ENCODE measurements at regions not wholly inside any gene's neighbourhood (a gene's known extent, or its start where the extent isn't known, plus 50 kb on each side); places are given as distances from the start of the nearest gene placed in this dataset.

DNA sequence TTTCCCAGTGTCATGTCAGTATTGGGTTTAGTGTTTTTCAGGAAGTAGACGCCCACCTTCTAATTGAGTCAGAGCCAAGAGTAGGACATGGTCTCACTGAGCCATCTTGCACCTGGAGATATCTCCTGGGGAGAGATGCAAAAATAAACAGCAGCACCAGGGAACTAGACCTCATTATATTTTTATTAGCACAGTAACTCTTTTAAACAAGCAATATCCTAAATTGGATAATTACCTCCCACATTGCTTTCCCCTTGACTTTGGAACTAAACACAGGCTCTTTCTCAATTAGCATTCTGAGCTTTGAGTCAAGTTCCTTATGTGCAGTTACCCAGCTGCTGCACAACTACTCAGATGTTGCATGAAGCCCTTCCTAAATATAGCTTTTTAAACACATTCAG is 175.4 kb downstream of the IBTK start:
- Histone ChIP-seq H3K9ac (ENCODE audit: low read depth, low read length) (no peak overlapping the region), H3K4me3 (ENCODE audit: low read depth, low read length) (no peak overlapping the region), H3K36me3 (ENCODE audit: control insufficient read depth, insufficient read depth, low read length) (no peaks in the 10 kb centered on the region), H3K27me3 (ENCODE audit: control insufficient read depth, insufficient read depth, low read length) (no peaks in the 10 kb centered on the region), H3K4me1 (ENCODE audit: control insufficient read depth, insufficient read depth, low read length) (0 out of 2 replicates have a peak, but pooled peaks cover 5% of the 10 kb centered on the region), H3K27ac (ENCODE audit: low read depth, low read length) (no peak overlapping the region), H3K9me3 (ENCODE audit: control insufficient read depth, insufficient read depth, low read length) (no peaks in the 10 kb centered on the region)

DNA sequence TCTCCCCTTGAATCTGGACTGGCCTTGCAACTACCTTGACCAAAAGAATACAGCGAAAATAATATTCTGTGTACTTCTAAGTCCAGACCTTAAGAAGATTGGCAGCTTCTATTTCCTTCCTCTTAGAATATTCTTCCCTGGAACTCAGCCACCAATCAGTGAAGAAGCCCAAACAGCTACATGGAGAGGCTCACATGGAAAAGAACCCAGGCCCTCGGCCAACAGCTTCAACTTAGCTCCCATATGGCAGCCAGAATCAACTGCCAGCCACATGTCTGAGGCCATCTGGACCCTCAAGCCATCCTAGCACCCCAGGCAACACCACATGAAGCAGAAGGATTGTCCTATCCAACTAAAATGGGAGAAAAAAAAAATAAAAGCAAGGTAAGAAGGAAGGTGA is 178.8 kb downstream of the IBTK start:
- Histone ChIP-seq H3K4me1 (ENCODE audit: control insufficient read depth, insufficient read depth, low read length) (no peaks in the 10 kb centered on the region), H3K36me3 (ENCODE audit: control insufficient read depth, insufficient read depth, low read length) (no peaks in the 10 kb centered on the region), H3K27me3 (ENCODE audit: control insufficient read depth, insufficient read depth, low read length) (no peaks in the 10 kb centered on the region), H3K9ac (ENCODE audit: low read depth, low read length) (no peak overlapping the region), H3K4me3 (ENCODE audit: low read depth, low read length) (no peak overlapping the region), H3K27ac (ENCODE audit: low read depth, low read length) (no peak overlapping the region), H3K9me3 (ENCODE audit: control insufficient read depth, insufficient read depth, low read length) (no peaks in the 10 kb centered on the region)

DNA sequence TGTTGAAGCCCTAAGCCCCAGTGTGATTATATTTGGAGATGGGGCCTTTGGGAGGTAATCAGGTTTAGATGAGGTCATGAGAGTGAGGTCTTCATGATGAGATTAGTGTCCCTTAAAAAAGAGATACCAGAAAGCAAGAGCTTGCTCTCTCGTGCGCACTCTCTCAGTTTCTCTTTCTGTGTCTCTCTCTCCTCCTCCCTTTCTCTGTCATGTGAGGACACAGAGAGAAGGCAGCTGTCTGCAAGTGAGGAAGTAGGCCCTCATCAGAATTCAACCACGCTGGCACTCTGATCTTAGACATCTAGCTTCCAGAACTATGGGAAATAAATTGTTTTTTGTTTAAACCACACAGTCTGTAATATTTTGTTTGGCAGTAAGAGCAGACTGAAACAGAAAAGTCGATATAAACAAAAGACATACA is 180.5 kb downstream of the IBTK start:
- H3K36me3 ChIP-seq (ENCODE audit: control insufficient read depth, insufficient read depth, low read length): no peaks in the 10 kb centered on the region
- no peak overlapping the region for H3K9ac ChIP-seq (ENCODE audit: low read depth, low read length)
- H3K27me3 ChIP-seq (ENCODE audit: control insufficient read depth, insufficient read depth, low read length): no peaks in the 10 kb centered on the region
- H3K9me3 ChIP-seq (ENCODE audit: control insufficient read depth, insufficient read depth, low read length): no peaks in the 10 kb centered on the region
- no peak overlapping the region for H3K4me3 ChIP-seq (ENCODE audit: low read depth, low read length)
- H3K27ac ChIP-seq (ENCODE audit: low read depth, low read length): no peak overlapping the region
- H3K4me1 ChIP-seq (ENCODE audit: control insufficient read depth, insufficient read depth, low read length): no peaks in the 10 kb centered on the region

DNA sequence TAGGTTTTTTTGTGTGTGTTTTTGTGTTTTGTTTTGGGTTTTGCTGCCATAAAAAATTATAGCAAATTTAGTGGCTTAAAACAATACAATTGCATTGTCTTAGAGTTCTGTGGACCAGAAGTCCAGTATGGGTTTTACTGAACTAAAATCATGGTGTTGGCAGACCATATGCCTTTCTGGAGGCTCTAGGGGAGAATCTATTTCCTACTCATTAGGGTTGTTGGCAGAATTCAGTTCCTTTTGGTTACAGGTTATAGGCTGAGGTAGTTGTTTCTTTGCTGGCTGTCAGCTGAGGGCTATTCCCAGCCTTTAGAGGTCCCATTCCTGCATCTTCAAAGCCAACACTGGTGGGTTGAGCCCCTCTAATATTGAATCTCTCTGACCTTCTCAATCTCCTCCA is 181.3 kb downstream of the IBTK start:
- Histone ChIP-seq H3K36me3 (ENCODE audit: control insufficient read depth, insufficient read depth, low read length) (no peaks in the 10 kb centered on the region), H3K27ac (ENCODE audit: low read depth, low read length) (no peak overlapping the region), H3K4me3 (ENCODE audit: low read depth, low read length) (no peak overlapping the region), H3K9ac (ENCODE audit: low read depth, low read length) (no peak overlapping the region), H3K4me1 (ENCODE audit: control insufficient read depth, insufficient read depth, low read length) (no peaks in the 10 kb centered on the region), H3K27me3 (ENCODE audit: control insufficient read depth, insufficient read depth, low read length) (no peaks in the 10 kb centered on the region), H3K9me3 (ENCODE audit: control insufficient read depth, insufficient read depth, low read length) (no peaks in the 10 kb centered on the region)

DNA sequence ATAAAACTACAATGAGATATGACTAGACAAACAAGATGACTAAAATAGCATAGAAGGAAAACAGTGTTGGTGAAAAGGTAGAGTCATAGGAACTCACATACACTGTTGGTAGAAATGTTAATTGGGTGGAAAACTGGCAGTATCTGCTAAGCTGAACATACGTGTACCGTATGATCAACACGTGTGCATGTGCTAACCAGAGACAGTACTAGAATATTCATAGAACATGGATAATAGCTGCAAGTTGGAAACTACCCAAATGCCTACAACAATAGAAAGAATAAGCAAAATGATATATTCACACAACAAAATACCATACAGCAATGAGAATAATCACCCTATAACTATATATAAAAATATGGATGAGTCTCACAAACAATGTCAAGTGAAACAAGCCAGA is 184.0 kb downstream of the IBTK start:
- Histone ChIP-seq H3K27ac (ENCODE audit: low read depth, low read length) (no peak overlapping the region), H3K4me1 (ENCODE audit: control insufficient read depth, insufficient read depth, low read length) (no peaks in the 10 kb centered on the region), H3K9ac (ENCODE audit: low read depth, low read length) (no peak overlapping the region), H3K27me3 (ENCODE audit: control insufficient read depth, insufficient read depth, low read length) (no peaks in the 10 kb centered on the region), H3K9me3 (ENCODE audit: control insufficient read depth, insufficient read depth, low read length) (no peaks in the 10 kb centered on the region), H3K4me3 (ENCODE audit: low read depth, low read length) (no peak overlapping the region), H3K36me3 (ENCODE audit: control insufficient read depth, insufficient read depth, low read length) (no peaks in the 10 kb centered on the region)

DNA sequence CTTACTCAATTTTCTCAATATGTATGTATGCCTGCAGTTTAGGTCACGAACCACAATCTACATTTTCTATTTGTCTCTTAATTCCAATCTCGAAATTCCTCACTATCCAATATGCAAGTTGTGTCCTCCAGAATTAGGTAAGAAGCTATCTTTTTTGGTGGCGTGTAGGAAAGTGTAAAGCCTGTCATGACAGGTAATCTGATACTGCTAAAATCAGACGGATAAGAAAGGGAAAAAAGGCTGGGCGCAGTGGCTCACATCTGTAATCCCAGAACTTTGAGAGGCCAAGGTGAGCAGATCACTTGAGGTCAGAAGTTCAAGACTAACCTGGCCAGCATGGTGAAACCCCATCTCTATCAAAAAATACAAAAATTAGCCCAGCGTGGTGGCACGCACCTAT is 185.3 kb downstream of the IBTK start:
- Histone ChIP-seq H3K9ac (ENCODE audit: low read depth, low read length) (no peak overlapping the region), H3K27me3 (ENCODE audit: control insufficient read depth, insufficient read depth, low read length) (no peaks in the 10 kb centered on the region), H3K36me3 (ENCODE audit: control insufficient read depth, insufficient read depth, low read length) (no peaks in the 10 kb centered on the region), H3K9me3 (ENCODE audit: control insufficient read depth, insufficient read depth, low read length) (no peaks in the 10 kb centered on the region), H3K4me1 (ENCODE audit: control insufficient read depth, insufficient read depth, low read length) (no peaks in the 10 kb centered on the region), H3K4me3 (ENCODE audit: low read depth, low read length) (no peak overlapping the region), H3K27ac (ENCODE audit: low read depth, low read length) (no peak overlapping the region)

DNA sequence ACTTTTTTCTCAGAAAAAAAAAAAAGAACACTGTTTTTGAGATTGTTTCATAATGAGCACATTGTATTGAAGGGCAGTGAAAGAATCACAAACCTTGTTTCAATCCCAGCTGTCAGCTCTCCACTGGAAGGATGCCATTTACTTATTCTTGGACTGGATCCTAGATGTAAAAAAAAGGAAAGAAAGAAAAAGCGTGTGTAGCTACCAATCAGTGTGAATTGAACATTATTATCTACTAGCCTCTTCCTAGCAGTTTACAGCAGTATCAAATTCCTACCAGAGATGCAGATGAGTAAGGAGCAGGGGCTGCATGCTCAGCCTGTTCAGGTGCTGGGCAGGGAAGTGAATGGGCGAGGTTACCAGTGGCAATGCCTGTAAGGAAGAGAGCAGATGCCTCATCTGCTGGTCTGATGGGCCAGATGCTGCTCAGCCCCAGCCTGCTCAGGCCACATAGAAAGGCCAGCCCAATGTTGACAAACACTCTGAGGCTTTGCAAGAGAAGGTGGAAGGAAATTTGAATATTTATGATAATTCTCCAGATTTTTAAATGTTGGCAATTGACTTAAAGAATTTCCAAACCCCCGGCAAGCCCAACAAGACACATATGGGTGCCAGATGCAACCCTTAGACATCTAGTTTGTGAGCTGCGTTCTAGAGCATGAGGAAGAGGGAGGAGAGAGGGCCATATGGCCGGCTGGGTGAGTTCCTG is 189.5 kb downstream of the IBTK start:
- H3K27ac ChIP-seq (ENCODE audit: low read depth, low read length): no peak overlapping the region
- H3K9ac ChIP-seq (ENCODE audit: low read depth, low read length): no peak overlapping the region
- H3K36me3 ChIP-seq (ENCODE audit: control insufficient read depth, insufficient read depth, low read length): no peaks in the 10 kb centered on the region
- H3K27me3 ChIP-seq (ENCODE audit: control insufficient read depth, insufficient read depth, low read length): no peaks in the 10 kb centered on the region
- no peak overlapping the region for H3K4me3 ChIP-seq (ENCODE audit: low read depth, low read length)
- no peaks in the 10 kb centered on the region for H3K9me3 ChIP-seq (ENCODE audit: control insufficient read depth, insufficient read depth, low read length)
- no peaks in the 10 kb centered on the region for H3K4me1 ChIP-seq (ENCODE audit: control insufficient read depth, insufficient read depth, low read length)

DNA sequence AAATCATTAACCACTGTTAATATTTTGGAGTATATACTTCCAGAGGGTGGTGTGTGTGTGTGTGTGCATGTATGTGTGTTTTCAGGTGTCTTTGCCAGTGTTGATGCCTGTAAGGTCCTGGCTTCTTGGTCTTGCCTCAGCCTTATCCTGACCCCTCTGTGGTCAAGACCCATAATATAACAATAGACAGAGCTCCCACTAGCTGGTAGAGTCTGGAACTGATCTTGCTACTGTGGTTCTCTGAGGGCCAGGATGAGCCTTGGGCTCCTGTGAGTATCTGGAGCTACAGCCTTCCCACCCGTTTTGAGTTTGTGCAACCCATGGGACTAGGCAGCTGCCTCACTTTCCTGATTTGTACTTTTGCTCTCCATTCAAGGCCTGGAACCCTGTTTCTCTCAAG is 191.0 kb downstream of the IBTK start:
- Histone ChIP-seq H3K9ac (ENCODE audit: low read depth, low read length) (no peak overlapping the region), H3K4me1 (ENCODE audit: control insufficient read depth, insufficient read depth, low read length) (no peaks in the 10 kb centered on the region), H3K9me3 (ENCODE audit: control insufficient read depth, insufficient read depth, low read length) (no peaks in the 10 kb centered on the region), H3K27ac (ENCODE audit: low read depth, low read length) (no peak overlapping the region), H3K36me3 (ENCODE audit: control insufficient read depth, insufficient read depth, low read length) (no peaks in the 10 kb centered on the region), H3K27me3 (ENCODE audit: control insufficient read depth, insufficient read depth, low read length) (no peaks in the 10 kb centered on the region), H3K4me3 (ENCODE audit: low read depth, low read length) (no peak overlapping the region)

DNA sequence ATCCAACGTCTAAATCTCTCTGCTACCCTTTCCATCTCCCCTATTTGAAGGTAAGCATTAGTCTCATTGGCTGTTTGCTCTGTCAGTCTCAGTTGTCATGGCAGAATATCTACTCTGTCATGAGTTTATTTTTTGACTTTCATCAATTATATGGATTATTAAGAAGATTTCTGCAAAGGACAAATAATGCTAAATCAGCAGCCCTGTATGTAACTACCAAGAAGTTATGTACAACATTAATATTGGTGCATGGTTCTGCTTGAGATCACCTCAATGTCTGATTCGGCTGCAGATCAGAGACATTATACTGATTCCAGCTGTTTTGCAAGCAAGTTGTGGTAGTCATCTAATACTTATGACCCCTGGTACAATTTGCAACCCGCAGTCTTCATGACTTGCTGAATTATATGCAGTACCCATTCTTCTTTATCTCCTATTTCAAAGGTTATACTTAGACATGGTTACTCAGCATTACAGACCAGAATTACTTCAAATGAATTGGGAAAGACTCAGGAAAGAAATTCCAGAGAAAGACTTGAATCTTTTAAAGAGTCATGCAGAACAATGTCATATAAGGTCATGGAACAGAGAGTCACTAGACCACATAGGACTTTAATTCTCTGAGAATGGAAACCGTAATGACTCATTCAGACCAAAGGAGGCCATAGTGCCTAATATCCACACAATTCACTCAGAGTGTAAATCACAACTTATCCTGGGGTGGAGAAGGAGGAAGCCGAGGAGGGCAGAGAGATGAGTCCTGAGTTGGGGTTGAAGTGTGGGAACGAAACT is 201.4 kb downstream of the IBTK start:
- no peaks in the 10 kb centered on the region for H3K9me3 ChIP-seq (ENCODE audit: control insufficient read depth, insufficient read depth, low read length)
- H3K4me1 ChIP-seq (ENCODE audit: control insufficient read depth, insufficient read depth, low read length): no peaks in the 10 kb centered on the region
- H3K4me3 ChIP-seq (ENCODE audit: low read depth, low read length): no peak overlapping the region
- no peak overlapping the region for H3K27ac ChIP-seq (ENCODE audit: low read depth, low read length)
- H3K27me3 ChIP-seq (ENCODE audit: control insufficient read depth, insufficient read depth, low read length): no peaks in the 10 kb centered on the region
- H3K36me3 ChIP-seq (ENCODE audit: control insufficient read depth, insufficient read depth, low read length): no peaks in the 10 kb centered on the region
- H3K9ac ChIP-seq (ENCODE audit: low read depth, low read length): no peak overlapping the region

DNA sequence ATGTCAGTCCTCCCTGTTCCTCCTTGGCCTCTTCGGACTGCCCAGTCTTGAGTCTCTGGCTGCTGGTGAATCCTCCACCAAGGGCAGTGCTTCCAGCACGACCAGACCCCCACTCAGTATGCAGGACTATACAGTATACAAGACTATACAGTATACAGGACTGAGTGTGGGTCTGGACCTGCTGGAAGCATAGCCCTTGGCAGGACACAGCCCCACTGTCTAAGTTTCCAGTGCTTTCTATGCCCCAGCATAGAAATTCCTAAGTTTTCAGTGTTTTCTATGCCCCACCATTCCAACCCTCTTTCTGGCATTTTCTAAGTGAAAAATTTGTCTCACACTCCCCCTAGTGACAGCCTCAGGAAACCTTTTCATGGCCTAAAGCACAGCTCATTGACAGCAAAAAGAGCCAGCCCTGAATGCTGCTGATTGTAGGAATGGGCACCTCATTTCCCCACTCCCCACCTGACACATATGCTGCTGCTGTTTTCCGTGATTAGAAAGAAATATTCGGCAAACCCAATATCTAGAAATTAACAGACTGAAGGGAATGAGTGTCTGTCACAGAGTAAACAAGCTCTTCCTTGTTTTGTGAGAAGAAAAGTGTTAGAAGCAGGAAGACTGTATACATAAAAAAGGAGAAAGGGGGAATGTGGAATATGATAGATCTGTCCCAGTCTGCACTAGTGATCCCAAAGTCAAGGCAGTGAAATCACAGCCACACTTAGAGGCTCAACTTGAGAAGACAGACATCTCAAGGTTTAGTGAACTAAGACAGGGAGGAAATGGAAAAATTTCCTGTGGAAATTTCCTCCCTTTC is 206.9 kb downstream of the IBTK start:
- no peaks in the 10 kb centered on the region for H3K27me3 ChIP-seq (ENCODE audit: control insufficient read depth, insufficient read depth, low read length)
- H3K36me3 ChIP-seq (ENCODE audit: control insufficient read depth, insufficient read depth, low read length): no peaks in the 10 kb centered on the region
- no peak overlapping the region for H3K27ac ChIP-seq (ENCODE audit: low read depth, low read length)
- no peaks in the 10 kb centered on the region; the same call in 1 of the 2 replicates for H3K4me1 ChIP-seq (ENCODE audit: control insufficient read depth, insufficient read depth, low read length)
- no peak overlapping the region for H3K4me3 ChIP-seq (ENCODE audit: low read depth, low read length)
- no peaks in the 10 kb centered on the region for H3K9me3 ChIP-seq (ENCODE audit: control insufficient read depth, insufficient read depth, low read length)
- H3K9ac ChIP-seq (ENCODE audit: low read depth, low read length): no peak overlapping the region

DNA sequence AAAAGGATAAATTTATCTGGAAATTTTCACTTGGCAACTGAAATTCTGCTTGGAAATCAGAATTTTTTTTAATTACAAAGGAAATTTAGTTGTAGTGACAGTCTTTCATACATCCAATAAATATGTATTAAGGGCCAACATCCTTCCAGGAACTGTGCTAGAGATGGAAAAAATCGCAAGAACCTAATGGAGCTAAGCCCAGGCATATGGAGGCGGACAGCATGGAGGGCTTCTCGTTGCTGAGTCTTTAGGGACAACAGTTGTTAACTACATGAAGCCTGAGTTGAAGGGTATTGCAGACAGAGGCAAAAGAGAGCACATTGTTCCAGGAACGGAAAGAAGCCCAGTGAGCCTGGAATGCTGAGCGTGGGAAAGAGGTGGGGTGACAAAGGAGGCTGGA is 208.9 kb downstream of the IBTK start:
- H3K27ac ChIP-seq (ENCODE audit: low read depth, low read length): no peak overlapping the region
- no peaks in the 10 kb centered on the region for H3K27me3 ChIP-seq (ENCODE audit: control insufficient read depth, insufficient read depth, low read length)
- no peaks in the 10 kb centered on the region; the same call in 1 of the 2 replicates for H3K4me1 ChIP-seq (ENCODE audit: control insufficient read depth, insufficient read depth, low read length)
- H3K9ac ChIP-seq (ENCODE audit: low read depth, low read length): no peak overlapping the region
- no peak overlapping the region for H3K4me3 ChIP-seq (ENCODE audit: low read depth, low read length)
- no peaks in the 10 kb centered on the region for H3K36me3 ChIP-seq (ENCODE audit: control insufficient read depth, insufficient read depth, low read length)
- no peaks in the 10 kb centered on the region for H3K9me3 ChIP-seq (ENCODE audit: control insufficient read depth, insufficient read depth, low read length)
